Thymus (tissue), 11 donors: ENCODE measurements at regions not wholly inside any gene's neighbourhood (a gene's known extent, or its start where the extent isn't known, plus 50 kb on each side); places are given as distances from the start of the nearest gene placed in this dataset.

ENCODE experiments used
- DNase-seq, 9 donors: peaks; one replicate each; pipeline ENCODE4 v3.0.0-alpha.2; 2013; ENCODE audit warnings: low spot score in 9 of 9, low read depth in 6 of 9, missing footprints in 1 of 9
- H3K27ac ChIP-seq, 2 donors: one replicate each; pipeline ENCODE4 v1.5.1; 2013; ENCODE audit warnings: control low read depth in 1 of 2, low read depth in 1 of 2, low read length in 1 of 2, mild to moderate bottlenecking in 1 of 2, moderate library complexity in 1 of 2
- H3K27me3 ChIP-seq, 2 donors: one replicate each; pipeline ENCODE4 v1.5.1; 2013; ENCODE audit warnings: low read length in 1 of 2; ENCODE audit not compliant: control insufficient read depth in 2 of 2, insufficient read depth in 1 of 2
- H3K36me3 ChIP-seq, 2 donors: one replicate each; pipeline ENCODE4 v1.5.1; 2013; ENCODE audit warnings: low read length in 1 of 2, mild to moderate bottlenecking in 1 of 2, moderate library complexity in 1 of 2; ENCODE audit not compliant: control insufficient read depth in 2 of 2, insufficient read depth in 2 of 2
- H3K4me1 ChIP-seq, 2 donors: one replicate each; pipeline ENCODE4 v1.5.1; 2013; ENCODE audit warnings: low read length in 2 of 2; ENCODE audit not compliant: control insufficient read depth in 2 of 2, insufficient read depth in 2 of 2
- H3K4me3 ChIP-seq, 2 donors: one replicate each; pipeline ENCODE4 v1.5.1; 2013; ENCODE audit warnings: low read length in 2 of 2, control low read depth in 1 of 2, mild to moderate bottlenecking in 1 of 2
- H3K9me3 ChIP-seq, 2 donors: one replicate each; pipeline ENCODE4 v1.5.1; 2013; ENCODE audit warnings: low read length in 1 of 2, mild to moderate bottlenecking in 1 of 2; ENCODE audit not compliant: control insufficient read depth in 2 of 2, insufficient read depth in 1 of 2
- WGBS: extraction: QIAGEN DNeasy Blood & Tissue Kit; methylation state at CpG from one replicate; pipeline ENCODE4 v1.1.7; 2013; 5-methylcytosine and 5-hydroxymethylcytosine counted together
- donor health status: healthy.

GRCh38 chr21:34262469-34262845 lies 101.3 kb upstream of the KCNE2 start:
- Histone ChIP-seq H3K36me3 (no peaks in the 10 kb centered on the region), H3K27ac (no peak overlapping the region), H3K4me1 (no peaks in the 10 kb centered on the region), H3K27me3 (no peaks in the 10 kb centered on the region), H3K9me3 (peaks cover 0 to 3% of the 10 kb centered on the region in 2 donors), H3K4me3 (no peak overlapping the region)
- WGBS, result 87% methylated on average over 1 of the region's 1 CpG
- DNase-seq, result no peak

- no peak for DNase-seq
- Histone ChIP-seq H3K36me3 (no peaks in the 10 kb centered on the region), H3K27me3 (no peaks in the 10 kb centered on the region), H3K27ac (no peak overlapping the region), H3K9me3 (peaks cover 0 to 3% of the 10 kb centered on the region in 2 donors), H3K4me3 (no peak overlapping the region), H3K4me1 (no peaks in the 10 kb centered on the region)
- WGBS, result 93% methylated on average over 2 of the region's 2 CpGs
Observed at GRCh38 chr21:34263629-34264028, 100.2 kb upstream of the KCNE2 start.

GRCh38 chr21:34266351-34266750 lies 97.5 kb upstream of the KCNE2 start:
- Histone ChIP-seq H3K36me3 (no peaks in the 10 kb centered on the region), H3K27ac (no peak overlapping the region), H3K4me1 (no peaks in the 10 kb centered on the region), H3K27me3 (no peaks in the 10 kb centered on the region), H3K9me3 (peaks cover 0 to 3% of the 10 kb centered on the region in 2 donors), H3K4me3 (no peak overlapping the region)
- 95% methylated on average over 1 of the region's 1 CpG for WGBS
- DNase-seq, result no peak

- DNase-seq, result no peak
- Histone ChIP-seq H3K27ac (no peak overlapping the region), H3K9me3 (no peaks in the 10 kb centered on the region), H3K27me3 (no peaks in the 10 kb centered on the region), H3K4me1 (no peaks in the 10 kb centered on the region), H3K4me3 (no peak overlapping the region), H3K36me3 (no peaks in the 10 kb centered on the region)
- 92% methylated on average over 8 of the region's 8 CpGs for WGBS
Observed at GRCh38 chr21:34268493-34268892, 95.3 kb upstream of the KCNE2 start.

GRCh38 chr21:34270411-34270810 lies 93.4 kb upstream of the KCNE2 start:
- Histone ChIP-seq H3K36me3 (no peaks in the 10 kb centered on the region), H3K9me3 (no peaks in the 10 kb centered on the region), H3K4me1 (no peaks in the 10 kb centered on the region), H3K27me3 (no peaks in the 10 kb centered on the region), H3K4me3 (no peak overlapping the region), H3K27ac (no peak overlapping the region)
- DNase-seq, result no peak
- 96% methylated on average over 6 of the region's 6 CpGs for WGBS

- Histone ChIP-seq H3K4me3 (no peak overlapping the region), H3K9me3 (no peaks in the 10 kb centered on the region), H3K4me1 (no peaks in the 10 kb centered on the region), H3K27ac (no peak overlapping the region), H3K36me3 (no peaks in the 10 kb centered on the region), H3K27me3 (no peaks in the 10 kb centered on the region)
- DNase-seq, result no peak
- WGBS, result 99% methylated on average over 2 of the region's 2 CpGs
Observed at GRCh38 chr21:34271189-34271851, 92.5 kb upstream of the KCNE2 start.

- WGBS, result 96% methylated on average over 5 of the region's 5 CpGs
- no peaks in the 10 kb centered on the region for H3K4me1 ChIP-seq
Observed at GRCh38 chr21:34272321-34272720, 91.5 kb upstream of the KCNE2 start.

GRCh38 chr21:34274001-34274400 lies 89.8 kb upstream of the KCNE2 start:
- peaks cover 0 to 2% of the 10 kb centered on the region in 2 donors for H3K27me3 ChIP-seq
- H3K9me3 ChIP-seq, result no peaks in the 10 kb centered on the region
- no peaks in the 10 kb centered on the region for H3K4me1 ChIP-seq
- H3K4me3 ChIP-seq, result no peak overlapping the region
- no peaks in the 10 kb centered on the region for H3K36me3 ChIP-seq
- no peak for DNase-seq
- no peak overlapping the region for H3K27ac ChIP-seq
- WGBS, result 95% methylated on average over 2 of the region's 2 CpGs

More at GRCh38 chr21:34272321-34272720, 91.5 kb upstream of the KCNE2 start:
- Histone ChIP-seq H3K36me3 (no peaks in the 10 kb centered on the region), H3K9me3 (no peaks in the 10 kb centered on the region), H3K27ac (no peak overlapping the region), H3K27me3 (no peaks in the 10 kb centered on the region), H3K4me3 (no peak overlapping the region)
- no peak for DNase-seq

- 88% methylated on average over 5 of the region's 5 CpGs for WGBS
- no peaks in the 10 kb centered on the region for H3K9me3 ChIP-seq
- H3K4me1 ChIP-seq, result no peaks in the 10 kb centered on the region
- peaks cover 0 to 4% of the 10 kb centered on the region in 2 donors for H3K27me3 ChIP-seq
- DNase-seq, result peak in 1 of 9 donors; percentile 2
- no peak overlapping the region for H3K4me3 ChIP-seq
- no peaks in the 10 kb centered on the region for H3K36me3 ChIP-seq
- no peak overlapping the region for H3K27ac ChIP-seq
Observed at GRCh38 chr21:34276711-34277425, 86.9 kb upstream of the KCNE2 start.
